Stimulated activated CD8-positive, alpha-beta memory T cell treated with anti-CD3 and anti-CD28 coated beads, Interleukin-4, amount 100 ng/mL, for 48 hours (primary cell): ENCODE measurements at regions not wholly inside any gene's neighbourhood (a gene's known extent, or its start where the extent isn't known, plus 50 kb on each side); places are given as distances from the start of the nearest gene placed in this dataset.
A peak's percentile ranks its signal among the peaks of the same experiment; 100 is the strongest.

Source experiments
- DNase-seq: peaks from one replicate; pipeline ENCODE4 v3.0.0-alpha.2; 2020

GRCh38 chr11:134582770-134583095, 170.7 kb upstream of the B3GAT1 start:
- DNase-seq, result no peak

- no peak for DNase-seq
Observed at GRCh38 chr11:134581966-134582769, 170.1 kb upstream of the B3GAT1 start.

GRCh38 chr11:134581121-134581626, 169.1 kb upstream of the B3GAT1 start:
- no peak for DNase-seq

GRCh38 chr11:134580610-134580975, 168.6 kb upstream of the B3GAT1 start:
- no peak for DNase-seq

GRCh38 chr11:134579724-134580609, 167.9 kb upstream of the B3GAT1 start:
- no peak for DNase-seq

- no peak for DNase-seq
Observed at GRCh38 chr11:134578807-134579723, 167.0 kb upstream of the B3GAT1 start.

GRCh38 chr11:134577751-134578395, 165.8 kb upstream of the B3GAT1 start:
- no peak for DNase-seq

GRCh38 chr11:134576721-134577171, 164.7 kb upstream of the B3GAT1 start:
- DNase-seq, result peak; percentile 14

- peak; percentile 8 for DNase-seq
Observed at GRCh38 chr11:134576286-134576685, 164.2 kb upstream of the B3GAT1 start.

GRCh38 chr11:134575504-134576230, 163.6 kb upstream of the B3GAT1 start:
- DNase-seq, result peak; percentile 7

- DNase-seq, result no peak
Observed at GRCh38 chr11:134574947-134575346, 162.9 kb upstream of the B3GAT1 start.

GRCh38 chr11:134574425-134574824, 162.4 kb upstream of the B3GAT1 start:
- DNase-seq, result no peak

- DNase-seq, result peak; percentile 3
Observed at GRCh38 chr11:134573857-134574256, 161.8 kb upstream of the B3GAT1 start.

GRCh38 chr11:134572741-134573675, 161.0 kb upstream of the B3GAT1 start:
- DNase-seq, result peak; percentile 9

GRCh38 chr11:134571301-134571700, 159.3 kb upstream of the B3GAT1 start:
- DNase-seq, result no peak

- DNase-seq, result no peak
Observed at GRCh38 chr11:134569195-134569594, 157.2 kb upstream of the B3GAT1 start.

- DNase-seq, result peak; percentile 5
Observed at GRCh38 chr11:134566311-134566710, 154.3 kb upstream of the B3GAT1 start.

GRCh38 chr11:134565343-134565891, 153.4 kb upstream of the B3GAT1 start:
- no peak for DNase-seq

- no peak for DNase-seq
Observed at GRCh38 chr11:134564472-134565200, 152.6 kb upstream of the B3GAT1 start.
